ENCODE measurements at regions not wholly inside any gene's neighbourhood (a gene's known extent, or its start where the extent isn't known, plus 50 kb on each side); places are given as distances from the start of the nearest gene placed in this dataset.

- no peak for TF ChIP-seq POLR2A (IDR thresholded peaks at IDR 0.05)
- no peak for TF ChIP-seq CTCF (IDR thresholded peaks at IDR 0.05 in 8 of 11, conservative IDR thresholded peaks at IDR 0.05 in 3 of 11)
Observed at GRCh38 chr18:39057423-39058064, 1491.9 kb upstream of the CELF4 start.
